NCI-H460 (cell line): ENCODE measurements at regions not wholly inside any gene's neighbourhood (a gene's known extent, or its start where the extent isn't known, plus 50 kb on each side); places are given as distances from the start of the nearest gene placed in this dataset.
"Not testable (repeated sequence)": the region's sequence is repeated elsewhere in the genome, so short reads cannot be mapped to it uniquely, and the experiment has no call there.

Source experiments
- DNase-seq: peaks from one replicate; pipeline ENCODE4 v3.0.0-alpha.2; 2016; ENCODE audit warnings: low read depth; ENCODE audit errors: extremely low read depth

GRCh38 chr21:28487455-28488070, 505.1 kb downstream of the LTN1 start:
- DNase-seq: no peak

DNA sequence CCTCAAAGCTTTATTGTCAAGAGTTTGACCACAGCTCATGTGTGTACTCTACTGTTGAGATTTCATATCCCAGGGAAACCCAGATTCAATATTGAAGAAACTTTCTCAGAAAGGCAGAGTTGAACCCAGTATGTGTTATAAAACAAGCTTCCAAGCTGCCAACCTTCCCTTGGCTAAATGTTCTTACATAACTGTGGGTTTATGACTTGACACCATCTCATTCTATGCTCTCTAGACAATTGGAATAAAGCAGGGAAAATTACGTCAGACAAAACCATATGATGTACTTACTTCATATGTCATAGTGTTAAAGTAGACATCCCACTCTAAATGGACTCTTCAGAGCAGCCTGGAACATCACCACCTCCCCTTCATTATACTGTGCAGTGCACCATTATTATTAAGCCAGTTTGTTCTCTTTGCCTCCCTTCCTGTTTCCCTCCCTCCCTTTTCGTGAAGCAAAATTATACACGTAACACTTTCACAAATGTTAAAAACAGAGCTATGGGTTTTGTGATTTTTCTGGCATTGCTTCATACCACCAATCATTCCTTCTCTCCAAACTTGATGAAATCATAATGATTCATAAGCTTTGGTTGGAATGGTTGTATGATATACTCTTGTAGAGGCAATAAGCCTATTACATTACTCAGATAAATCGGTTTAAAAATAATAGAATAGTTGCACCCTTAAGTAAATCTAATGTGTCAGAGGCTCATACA, 507.2 kb downstream of the LTN1 start:
- DNase-seq: no peak

GRCh38 chr21:28483301-28484035, 509.2 kb downstream of the LTN1 start:
- no peak for DNase-seq

- no peak for DNase-seq
These were observed 510.0 kb downstream of the LTN1 start for GRCh38 chr21:28482657-28483056.

GRCh38 chr21:28480470-28480869, 512.2 kb downstream of the LTN1 start:
- DNase-seq: no peak

DNA sequence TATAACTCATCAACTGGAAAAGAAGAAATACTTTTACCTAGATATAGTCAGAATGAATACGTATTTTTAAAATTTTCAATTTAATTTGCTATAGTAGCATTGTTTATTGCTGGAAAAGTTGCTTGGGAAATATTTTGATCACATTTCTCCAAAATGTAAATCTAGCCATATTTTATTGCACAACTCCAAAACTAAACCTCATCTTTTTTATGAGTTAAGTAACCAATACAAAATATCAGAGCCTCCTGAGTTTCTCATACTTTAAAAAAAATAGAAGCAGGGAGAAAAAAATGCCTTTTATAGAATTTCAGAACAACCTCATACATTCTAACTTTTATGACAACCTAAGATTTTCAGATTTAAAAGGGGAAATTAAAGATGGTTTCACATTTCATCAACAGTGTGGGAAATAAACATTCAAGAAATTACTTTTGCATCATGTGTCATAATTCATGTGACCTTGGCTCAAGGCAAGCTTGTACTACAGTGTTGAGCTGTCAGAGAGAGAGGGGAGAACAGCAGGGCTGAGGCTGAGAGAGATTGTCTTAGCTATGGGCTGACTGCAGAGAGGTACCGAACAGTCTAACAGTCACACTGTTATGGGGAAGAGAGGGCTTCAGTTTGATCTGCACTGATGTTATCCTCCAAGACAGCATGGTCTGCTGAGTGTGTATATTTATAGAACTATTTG, 519.0 kb downstream of the LTN1 start:
- no peak for DNase-seq

DNA sequence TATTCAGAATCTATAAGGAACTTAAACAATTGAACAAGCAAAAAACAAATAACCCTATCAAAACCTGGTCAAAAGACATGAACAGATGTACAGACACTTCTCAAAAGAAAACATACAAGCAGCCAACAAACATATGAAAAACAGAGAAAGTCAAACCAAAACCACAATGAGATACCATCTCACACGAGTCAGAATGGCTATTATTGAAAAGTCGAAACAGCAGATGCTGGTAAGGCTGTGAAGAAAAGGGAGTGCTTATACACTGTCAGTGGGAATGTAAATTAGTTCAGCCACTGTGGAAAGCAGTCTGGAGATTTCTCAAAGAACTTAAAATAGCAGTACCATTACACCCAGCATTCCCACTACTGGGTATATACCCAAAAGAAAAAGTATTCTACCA, 520.1 kb downstream of the LTN1 start:
- not testable (repeated sequence) for DNase-seq

GRCh38 chr21:28464988-28465387, 527.7 kb downstream of the LTN1 start:
- no peak for DNase-seq

GRCh38 chr21:28464095-28464494, 528.6 kb downstream of the LTN1 start:
- DNase-seq: no peak

GRCh38 chr21:28459193-28459592, 533.5 kb downstream of the LTN1 start:
- no peak for DNase-seq

DNA sequence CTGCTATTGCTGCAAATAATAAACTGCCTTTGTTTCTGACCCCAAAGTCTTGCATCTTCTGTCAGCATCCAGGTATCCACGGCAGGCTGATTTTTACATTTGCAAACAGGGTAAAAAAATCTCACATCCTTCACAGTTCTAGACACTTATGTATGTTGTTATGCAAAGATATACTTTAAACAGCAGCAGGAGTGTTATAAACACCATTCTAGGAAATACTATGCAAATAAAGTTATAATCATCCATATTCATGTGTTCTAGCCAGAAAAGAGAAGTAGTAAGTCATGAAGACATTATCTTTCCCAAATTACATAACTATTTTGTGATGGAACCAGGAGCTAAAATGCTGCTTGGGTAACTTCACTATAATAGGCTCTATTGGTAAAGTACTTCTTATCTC, 534.2 kb downstream of the LTN1 start:
- no peak for DNase-seq

DNA sequence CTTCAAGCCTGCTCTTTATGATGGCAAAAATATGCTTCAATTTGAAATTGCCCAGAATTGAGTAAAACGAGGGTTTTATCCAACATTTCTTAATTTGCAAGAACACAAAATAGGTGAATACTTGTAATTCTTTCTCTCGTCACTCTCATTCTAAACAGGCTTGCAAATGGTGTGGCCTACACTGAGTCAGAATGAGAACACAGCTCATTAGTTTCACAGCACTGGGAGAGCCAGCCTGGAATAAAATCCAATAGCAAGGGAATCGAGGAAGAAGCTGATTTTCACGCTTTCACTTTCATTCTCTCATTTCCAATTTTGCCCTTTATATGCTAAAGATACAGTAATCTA, 537.5 kb downstream of the LTN1 start:
- no peak for DNase-seq

- no peak for DNase-seq
These were observed 538.0 kb downstream of the LTN1 start for GRCh38 chr21:28454564-28455252.

DNA sequence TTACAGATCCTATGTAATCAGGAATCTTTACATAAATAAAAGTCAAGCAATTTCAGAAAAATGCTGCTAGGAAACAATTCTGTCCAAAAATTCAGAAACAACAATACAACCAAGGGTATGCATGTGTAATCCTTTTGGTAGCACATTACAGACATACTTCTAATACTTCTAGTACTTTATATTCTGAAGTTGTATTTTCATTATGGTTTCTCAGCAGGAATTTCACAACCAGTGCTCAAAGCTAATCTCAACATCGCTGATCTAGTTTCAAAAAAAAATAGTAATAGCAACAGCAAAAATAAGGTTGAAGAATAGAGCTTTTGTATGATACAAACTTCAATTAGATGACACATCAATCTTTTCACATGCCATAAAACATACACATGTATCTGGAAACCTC, 545.2 kb downstream of the LTN1 start:
- DNase-seq: no peak

DNA sequence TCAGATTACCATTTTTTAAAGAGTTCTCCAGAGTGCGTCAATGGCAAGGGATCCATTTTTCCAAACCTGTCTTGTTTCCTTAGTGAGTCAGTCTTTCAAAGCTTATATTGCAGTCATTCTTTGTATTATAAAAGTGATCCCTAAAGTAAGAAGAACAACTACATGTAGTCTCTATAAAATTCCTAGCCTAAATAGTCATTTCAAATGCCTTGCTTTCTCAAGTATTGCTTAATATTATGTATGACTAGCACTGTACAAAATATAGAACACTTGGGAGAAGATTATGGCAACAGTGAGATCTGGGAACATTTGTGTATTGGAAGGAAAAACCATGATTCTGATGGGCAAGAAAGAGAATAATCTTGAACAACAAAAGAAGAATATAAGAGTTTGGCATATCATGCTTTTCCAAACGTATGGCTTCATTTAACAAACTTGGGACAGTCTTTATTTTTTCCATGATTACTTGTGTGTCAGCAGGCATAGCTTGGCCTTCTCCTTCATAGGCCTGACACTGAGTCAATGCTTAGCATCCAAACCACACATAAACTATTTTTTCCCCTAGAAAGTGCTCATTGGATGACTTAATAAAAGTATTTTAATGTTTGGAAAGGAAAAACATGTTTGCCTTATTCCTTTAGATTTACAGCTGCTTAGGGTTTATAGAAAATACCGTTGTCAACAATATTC, 547.4 kb downstream of the LTN1 start:
- no peak for DNase-seq

DNA sequence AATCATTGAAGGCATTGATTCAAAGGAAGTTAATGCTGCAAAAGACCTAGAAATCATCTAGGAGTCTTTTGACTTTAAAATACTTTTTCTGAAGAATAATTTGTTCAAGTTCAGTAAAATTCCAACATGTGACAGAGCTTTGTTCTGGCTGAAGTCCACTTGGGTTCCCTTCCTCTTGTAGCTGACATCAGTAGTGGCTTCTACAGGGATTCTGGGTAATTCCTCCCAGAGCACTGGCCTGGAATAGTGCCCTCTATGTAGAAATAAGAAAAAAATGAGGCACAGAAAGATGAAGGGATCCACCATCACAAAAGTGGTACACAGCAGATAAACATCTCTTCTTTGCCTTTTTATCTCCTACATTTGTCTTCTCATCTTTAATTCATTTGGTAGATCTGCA, 548.1 kb downstream of the LTN1 start:
- DNase-seq: no peak

- no peak for DNase-seq
These were observed 548.6 kb downstream of the LTN1 start for GRCh38 chr21:28444111-28444510.

GRCh38 chr21:28442624-28443023, 550.1 kb downstream of the LTN1 start:
- DNase-seq: peak; percentile 1

DNA sequence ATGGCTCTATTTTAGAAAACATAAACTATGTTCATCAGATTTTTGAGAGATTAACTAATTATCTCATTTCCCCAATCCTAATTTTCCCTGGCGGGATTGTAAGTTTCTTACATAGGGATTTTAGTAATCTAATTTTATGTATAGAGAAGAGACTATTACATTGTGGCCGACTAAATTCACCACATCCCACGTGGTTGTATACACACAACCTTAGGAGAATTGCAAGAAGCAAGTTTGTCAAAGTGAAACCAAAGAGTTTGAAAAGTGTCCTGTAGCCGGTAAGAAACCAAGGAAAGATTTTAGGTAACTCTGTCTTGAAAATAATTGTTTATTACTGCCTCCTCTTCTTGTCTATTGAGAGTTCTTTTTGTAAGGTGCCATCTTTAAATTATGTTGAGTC, 550.6 kb downstream of the LTN1 start:
- no peak for DNase-seq

GRCh38 chr21:28439788-28440187, 552.9 kb downstream of the LTN1 start:
- no peak for DNase-seq
